ENCODE measurements at regions not wholly inside any gene's neighbourhood (a gene's known extent, or its start where the extent isn't known, plus 50 kb on each side); places are given as distances from the start of the nearest gene placed in this dataset.

GRCh38 chr18:44229693-44230108 lies 451.0 kb upstream of the SETBP1 start:
- WGBS (ENCODE audit: insufficient coverage) = 96% methylated on average over 3 of the region's 3 CpGs
- Histone ChIP-seq H3K27me3 (replicated peaks in 2 of 5; ENCODE audit: control insufficient read depth in 4 of 5, insufficient read depth in 5 of 5, low read length in 4 of 5) (no peaks in the 10 kb centered on the region), H3K9me3 (ENCODE audit: control extremely low read depth in 1 of 5, control insufficient read depth in 4 of 5, insufficient read depth in 2 of 5, low read depth in 1 of 5, low read length in 4 of 5) (no peaks in the 10 kb centered on the region), H3K4me3 (ENCODE audit: control insufficient read depth in 1 of 7, extremely low read depth in 1 of 7, insufficient read depth in 4 of 7, low read depth in 2 of 7, low read length in 6 of 7) (no peak overlapping the region), H3K36me3 (ENCODE audit: control insufficient read depth in 4 of 4, insufficient read depth in 4 of 4, low read length in 3 of 4) (no peaks in the 10 kb centered on the region), H3K4me1 (ENCODE audit: control extremely low read depth in 1 of 4, control insufficient read depth in 4 of 4, insufficient read depth in 4 of 4, low read length in 3 of 4) (no peaks in the 10 kb centered on the region), H3K27ac (ENCODE audit: insufficient read depth in 1 of 2, low read depth in 1 of 2, low read length in 2 of 2, poor library complexity in 1 of 2, severe bottlenecking in 2 of 2) (no peak overlapping the region)
- ChIA-PET POLR2A (no interaction called here), CTCF (no interaction called here)
- DNase-seq = no peak

GRCh38 chr18:44231936-44232335 lies 448.8 kb upstream of the SETBP1 start:
- H3K27me3 ChIP-seq (replicated peaks in 2 of 5; ENCODE audit: control insufficient read depth in 4 of 5, insufficient read depth in 5 of 5, low read length in 4 of 5) = no peaks in the 10 kb centered on the region
- H3K36me3 ChIP-seq (ENCODE audit: control insufficient read depth in 4 of 4, insufficient read depth in 4 of 4, low read length in 3 of 4) = no peaks in the 10 kb centered on the region
- no peak overlapping the region for H3K27ac ChIP-seq (ENCODE audit: insufficient read depth in 1 of 2, low read depth in 1 of 2, low read length in 2 of 2, poor library complexity in 1 of 2, severe bottlenecking in 2 of 2)
- no peak overlapping the region for H3K4me3 ChIP-seq (ENCODE audit: control insufficient read depth in 1 of 7, extremely low read depth in 1 of 7, insufficient read depth in 4 of 7, low read depth in 2 of 7, low read length in 6 of 7)
- POLR2A ChIA-PET = no interaction called here
- no peaks in the 10 kb centered on the region for H3K9me3 ChIP-seq (ENCODE audit: control extremely low read depth in 1 of 5, control insufficient read depth in 4 of 5, insufficient read depth in 2 of 5, low read depth in 1 of 5, low read length in 4 of 5)
- no peaks in the 10 kb centered on the region for H3K4me1 ChIP-seq (ENCODE audit: control extremely low read depth in 1 of 4, control insufficient read depth in 4 of 4, insufficient read depth in 4 of 4, low read length in 3 of 4)
- CTCF ChIA-PET = no interaction called here
- no peak for DNase-seq
- WGBS (ENCODE audit: insufficient coverage) = 81% methylated on average over 3 of the region's 4 CpGs

- POLR2A ChIA-PET = no interaction called here
- Histone ChIP-seq H3K4me1 (ENCODE audit: control extremely low read depth in 1 of 4, control insufficient read depth in 4 of 4, insufficient read depth in 4 of 4, low read length in 3 of 4) (no peaks in the 10 kb centered on the region), H3K27ac (ENCODE audit: insufficient read depth in 1 of 2, low read depth in 1 of 2, low read length in 2 of 2, poor library complexity in 1 of 2, severe bottlenecking in 2 of 2) (no peak overlapping the region), H3K4me3 (ENCODE audit: control insufficient read depth in 1 of 7, extremely low read depth in 1 of 7, insufficient read depth in 4 of 7, low read depth in 2 of 7, low read length in 6 of 7) (no peak overlapping the region), H3K9me3 (ENCODE audit: control extremely low read depth in 1 of 5, control insufficient read depth in 4 of 5, insufficient read depth in 2 of 5, low read depth in 1 of 5, low read length in 4 of 5) (no peaks in the 10 kb centered on the region), H3K36me3 (ENCODE audit: control insufficient read depth in 4 of 4, insufficient read depth in 4 of 4, low read length in 3 of 4) (no peaks in the 10 kb centered on the region), H3K27me3 (replicated peaks in 2 of 5; ENCODE audit: control insufficient read depth in 4 of 5, insufficient read depth in 5 of 5, low read length in 4 of 5) (no peaks in the 10 kb centered on the region)
- no peak for DNase-seq
- WGBS (ENCODE audit: insufficient coverage) = no CpG with 5 or more reads among the region's 1 CpG
- CTCF ChIA-PET = no interaction called here
These were observed 448.2 kb upstream of the SETBP1 start for GRCh38 chr18:44232500-44232899.

- no peaks in the 10 kb centered on the region for H3K9me3 ChIP-seq (ENCODE audit: control extremely low read depth in 1 of 5, control insufficient read depth in 4 of 5, insufficient read depth in 2 of 5, low read depth in 1 of 5, low read length in 4 of 5)
- 82% methylated on average over 2 of the region's 2 CpGs for WGBS (ENCODE audit: insufficient coverage)
- H3K4me1 ChIP-seq (ENCODE audit: control extremely low read depth in 1 of 4, control insufficient read depth in 4 of 4, insufficient read depth in 4 of 4, low read length in 3 of 4) = no peaks in the 10 kb centered on the region
- H3K4me3 ChIP-seq (ENCODE audit: control insufficient read depth in 1 of 7, extremely low read depth in 1 of 7, insufficient read depth in 4 of 7, low read depth in 2 of 7, low read length in 6 of 7) = no peak overlapping the region
- no peaks in the 10 kb centered on the region for H3K36me3 ChIP-seq (ENCODE audit: control insufficient read depth in 4 of 4, insufficient read depth in 4 of 4, low read length in 3 of 4)
- H3K27me3 ChIP-seq (replicated peaks in 2 of 5; ENCODE audit: control insufficient read depth in 4 of 5, insufficient read depth in 5 of 5, low read length in 4 of 5) = no peaks in the 10 kb centered on the region
- ChIA-PET POLR2A (no interaction called here), CTCF (no interaction called here)
- H3K27ac ChIP-seq (ENCODE audit: insufficient read depth in 1 of 2, low read depth in 1 of 2, low read length in 2 of 2, poor library complexity in 1 of 2, severe bottlenecking in 2 of 2) = no peak overlapping the region
- DNase-seq = no peak
These were observed 442.2 kb upstream of the SETBP1 start for GRCh38 chr18:44238454-44238853.

- CTCF ChIA-PET = no interaction called here
These were observed 441.8 kb upstream of the SETBP1 start for GRCh38 chr18:44238911-44239310.

GRCh38 chr18:44241020-44241419 lies 439.7 kb upstream of the SETBP1 start:
- ChIA-PET CTCF (no interaction called here), POLR2A (no interaction called here)
- 96% methylated on average over 4 of the region's 5 CpGs for WGBS (ENCODE audit: insufficient coverage)
- no peaks in the 10 kb centered on the region for H3K36me3 ChIP-seq (ENCODE audit: control insufficient read depth in 4 of 4, insufficient read depth in 4 of 4, low read length in 3 of 4)
- no peak overlapping the region for H3K27ac ChIP-seq (ENCODE audit: insufficient read depth in 1 of 2, low read depth in 1 of 2, low read length in 2 of 2, poor library complexity in 1 of 2, severe bottlenecking in 2 of 2)
- H3K9me3 ChIP-seq (ENCODE audit: control extremely low read depth in 1 of 5, control insufficient read depth in 4 of 5, insufficient read depth in 2 of 5, low read depth in 1 of 5, low read length in 4 of 5) = no peaks in the 10 kb centered on the region
- no peaks in the 10 kb centered on the region for H3K4me1 ChIP-seq (ENCODE audit: control extremely low read depth in 1 of 4, control insufficient read depth in 4 of 4, insufficient read depth in 4 of 4, low read length in 3 of 4)
- H3K27me3 ChIP-seq (replicated peaks in 2 of 5; ENCODE audit: control insufficient read depth in 4 of 5, insufficient read depth in 5 of 5, low read length in 4 of 5) = no peaks in the 10 kb centered on the region
- no peak overlapping the region for H3K4me3 ChIP-seq (ENCODE audit: control insufficient read depth in 1 of 7, extremely low read depth in 1 of 7, insufficient read depth in 4 of 7, low read depth in 2 of 7, low read length in 6 of 7)
- DNase-seq = no peak

More at GRCh38 chr18:44238911-44239310, 441.8 kb upstream of the SETBP1 start:
- POLR2A ChIA-PET = no interaction called here
- no peak overlapping the region for H3K27ac ChIP-seq (ENCODE audit: insufficient read depth in 1 of 2, low read depth in 1 of 2, low read length in 2 of 2, poor library complexity in 1 of 2, severe bottlenecking in 2 of 2)
- DNase-seq = no peak
- H3K4me1 ChIP-seq (ENCODE audit: control extremely low read depth in 1 of 4, control insufficient read depth in 4 of 4, insufficient read depth in 4 of 4, low read length in 3 of 4) = no peaks in the 10 kb centered on the region
- no peaks in the 10 kb centered on the region for H3K9me3 ChIP-seq (ENCODE audit: control extremely low read depth in 1 of 5, control insufficient read depth in 4 of 5, insufficient read depth in 2 of 5, low read depth in 1 of 5, low read length in 4 of 5)
- no peaks in the 10 kb centered on the region for H3K27me3 ChIP-seq (replicated peaks in 2 of 5; ENCODE audit: control insufficient read depth in 4 of 5, insufficient read depth in 5 of 5, low read length in 4 of 5)
- no peaks in the 10 kb centered on the region for H3K36me3 ChIP-seq (ENCODE audit: control insufficient read depth in 4 of 4, insufficient read depth in 4 of 4, low read length in 3 of 4)
- 100% methylated on average over 1 of the region's 1 CpG for WGBS (ENCODE audit: insufficient coverage)
- no peak overlapping the region for H3K4me3 ChIP-seq (ENCODE audit: control insufficient read depth in 1 of 7, extremely low read depth in 1 of 7, insufficient read depth in 4 of 7, low read depth in 2 of 7, low read length in 6 of 7)

GRCh38 chr18:44245019-44245418 lies 435.7 kb upstream of the SETBP1 start:
- Histone ChIP-seq H3K27ac (ENCODE audit: insufficient read depth in 1 of 2, low read depth in 1 of 2, low read length in 2 of 2, poor library complexity in 1 of 2, severe bottlenecking in 2 of 2) (no peak overlapping the region), H3K4me1 (ENCODE audit: control extremely low read depth in 1 of 4, control insufficient read depth in 4 of 4, insufficient read depth in 4 of 4, low read length in 3 of 4) (no peaks in the 10 kb centered on the region), H3K9me3 (ENCODE audit: control extremely low read depth in 1 of 5, control insufficient read depth in 4 of 5, insufficient read depth in 2 of 5, low read depth in 1 of 5, low read length in 4 of 5) (no peaks in the 10 kb centered on the region), H3K4me3 (ENCODE audit: control insufficient read depth in 1 of 7, extremely low read depth in 1 of 7, insufficient read depth in 4 of 7, low read depth in 2 of 7, low read length in 6 of 7) (no peak overlapping the region), H3K36me3 (ENCODE audit: control insufficient read depth in 4 of 4, insufficient read depth in 4 of 4, low read length in 3 of 4) (no peaks in the 10 kb centered on the region), H3K27me3 (replicated peaks in 2 of 5; ENCODE audit: control insufficient read depth in 4 of 5, insufficient read depth in 5 of 5, low read length in 4 of 5) (no peaks in the 10 kb centered on the region)
- DNase-seq = no peak
- WGBS (ENCODE audit: insufficient coverage) = 100% methylated on average over 1 of the region's 3 CpGs
- ChIA-PET CTCF (interaction anchor here (1.2 kb wide), 1 partner anchor 16 kb away, joined by 3 read pairs; no protein-coding TSS in a partner anchor), POLR2A (no interaction called here)
